Endothelial cell of umbilical vein (primary cell): ENCODE measurements at regions not wholly inside any gene's neighbourhood (a gene's known extent, or its start where the extent isn't known, plus 50 kb on each side); places are given as distances from the start of the nearest gene placed in this dataset.

ENCODE experiments used
- BruUV-seq: library from RNA; stranded (reverse); fragments of 400-500 nt; replicated peaks from 2 replicates; lab custom pipeline; 2021; lab: Mats Ljungman, UMichigan
- CTCF ChIA-PET: fragments of 300-600, 350-600 bp; sonication (Branson Sonifier 250); formaldehyde crosslinking; loops from one replicate; lab custom pipeline; 2021; ENCODE audit warnings: antibody characterized with exemption, inconsistent platforms; lab: Charles Lee
- POLR2A ChIA-PET: fragments of 300-600, 350-600 bp; sonication (Branson Sonifier 250); formaldehyde crosslinking; loops from one replicate; lab custom pipeline; 2021; ENCODE audit warnings: antibody characterized with exemption, inconsistent platforms; lab: Charles Lee
- DNase-seq: peaks from one replicate; pipeline ENCODE4 v3.0.0-alpha.2; 2011; ENCODE audit warnings: low read depth, low spot score
- FAIRE-seq: peaks from 2 replicates; lab custom pipeline; 2011; peaks lifted over from hg19 to GRCh38; lab: Jason Lieb, UNC
- H2AFZ ChIP-seq: 2 replicates; pipeline ENCODE4 v1.6.0; 2012; ENCODE audit warnings: low read depth, low read length, control low read depth, inconsistent platforms
- H3K27ac ChIP-seq: 2 replicates; pipeline ENCODE4 v1.5.1; 2011; ENCODE audit warnings: low read depth, mild to moderate bottlenecking, control low read depth, low read length, moderate library complexity; ENCODE audit not compliant: insufficient read depth
- H3K27me3 ChIP-seq, 2 experiments: 2 replicates each; pipeline versions ENCODE4 v1.6.0 to v1.6.1; 2011; ENCODE audit warnings: low read length in 2 of 2, mixed read lengths in 1 of 2; ENCODE audit not compliant: control insufficient read depth in 2 of 2, insufficient read depth in 2 of 2
- H3K36me3 ChIP-seq, 2 experiments: 2 replicates in 1 of 2; 3 replicates in 1 of 2; pipeline ENCODE4 v1.5.1; 2011; ENCODE audit warnings: low read length in 2 of 2, mild to moderate bottlenecking in 1 of 2, moderate library complexity in 1 of 2; ENCODE audit not compliant: control insufficient read depth in 2 of 2, insufficient read depth in 2 of 2; ENCODE audit errors: extremely low read depth in 1 of 2
- H3K4me1 ChIP-seq: 3 replicates; pipeline ENCODE4 v1.5.1; 2011; ENCODE audit warnings: mild to moderate bottlenecking, low read length; ENCODE audit not compliant: control insufficient read depth, insufficient read depth; ENCODE audit errors: extremely low read depth
- H3K4me2 ChIP-seq: 2 replicates; pipeline ENCODE4 v1.6.1; 2011; ENCODE audit warnings: low read length, control low read depth, mixed read lengths; ENCODE audit not compliant: insufficient read depth
- H3K4me3 ChIP-seq, 3 experiments: fragments of 200-600 bp in 1 of 3; sonication (generic), shearing (Covaris generic) in 1 of 3; replicated peaks in 1 of 3; 2 replicates each; pipeline ENCODE4 v1.5.1; 2011 to 2016; ENCODE audit warnings: control low read depth in 3 of 3, low read length in 3 of 3, mild to moderate bottlenecking in 2 of 3, inconsistent platforms in 1 of 3, low read depth in 1 of 3, moderate library complexity in 1 of 3; ENCODE audit not compliant: insufficient read depth in 1 of 3
- H3K79me2 ChIP-seq: 2 replicates; pipeline ENCODE4 v1.6.0; 2012; ENCODE audit warnings: low read length, inconsistent platforms; ENCODE audit not compliant: control insufficient read depth, insufficient read depth
- H3K9ac ChIP-seq: replicated peaks from 2 replicates; pipeline ENCODE3; 2011; ENCODE audit warnings: low read length, control low read depth; ENCODE audit not compliant: insufficient read depth; ENCODE audit errors: extremely low read depth
- H3K9me1 ChIP-seq: replicated peaks from 3 replicates; pipeline ENCODE4 v1.6.0; 2011; ENCODE audit warnings: mild to moderate bottlenecking, low read length; ENCODE audit not compliant: control insufficient read depth, insufficient read depth; ENCODE audit errors: extremely low read depth
- H3K9me3 ChIP-seq: replicated peaks from 2 replicates; pipeline ENCODE4 v1.5.1; 2012; ENCODE audit warnings: low read length, inconsistent platforms; ENCODE audit not compliant: control insufficient read depth, insufficient read depth
- H4K20me1 ChIP-seq: replicated peaks from 2 replicates; pipeline ENCODE3; 2011; ENCODE audit warnings: mild to moderate bottlenecking, low read length; ENCODE audit not compliant: control insufficient read depth, insufficient read depth; ENCODE audit errors: extremely low read depth
- CTCF ChIP-seq, 2 donors: IDR thresholded peaks; 1 replicate in 1 of 2; 2 replicates in 1 of 2; pipeline ENCODE4 v1.5.1; 2011; ENCODE audit warnings: low read length in 2 of 2, mild to moderate bottlenecking in 2 of 2, moderate library complexity in 2 of 2, control low read depth in 1 of 2, inconsistent platforms in 1 of 2, low read depth in 1 of 2; ENCODE audit not compliant: insufficient read depth in 1 of 2; ENCODE audit errors: extremely low read depth in 1 of 2
- EZH2 ChIP-seq: IDR thresholded peaks from 2 replicates; pipeline ENCODE4 v1.6.1; 2012; ENCODE audit warnings: borderline replicate concordance, low read depth, mild to moderate bottlenecking, moderate library complexity, low read length, inconsistent platforms; ENCODE audit not compliant: severe bottlenecking
- FOS ChIP-seq: IDR thresholded peaks from 2 replicates; pipeline ENCODE4 v1.6.1; 2011; ENCODE audit warnings: mild to moderate bottlenecking, low read length, moderate library complexity, borderline replicate concordance; ENCODE audit not compliant: insufficient read depth
- GATA2 ChIP-seq: IDR thresholded peaks from 2 replicates; pipeline ENCODE4 v1.7.0; 2011; ENCODE audit warnings: low read depth, mild to moderate bottlenecking, moderate library complexity, mixed read lengths, low read length; ENCODE audit not compliant: insufficient read length, insufficient read depth
- JUN ChIP-seq: IDR thresholded peaks from 2 replicates; pipeline ENCODE4 v1.6.1; 2011; ENCODE audit warnings: borderline replicate concordance, low read depth; ENCODE audit not compliant: insufficient read length, insufficient read depth
- MYC ChIP-seq: IDR thresholded peaks from one replicate; pipeline ENCODE4 v1.6.1; 2011; ENCODE audit warnings: mild to moderate bottlenecking, low read depth, low read length
- POLR2A ChIP-seq: IDR thresholded peaks from 2 replicates; pipeline ENCODE4 v1.6.1; 2012; ENCODE audit warnings: low read depth, mild to moderate bottlenecking, control low read depth, low read length
- POLR2AphosphoS5 ChIP-seq: IDR thresholded peaks from 2 replicates; pipeline ENCODE4 v1.6.1; 2012; ENCODE audit warnings: low read depth, mild to moderate bottlenecking, control low read depth, low read length, moderate library complexity; ENCODE audit not compliant: insufficient read depth
- dilution Hi-C: fragments of 300-500 bp; cut with MboI; formaldehyde crosslinking; loops from one replicate; pipeline ENCODE4 v1.15.0; 2019; ENCODE audit warnings: low sequenced_read_pairs; ENCODE audit not compliant: extremely low pct_ligation_motif_present
- intact Hi-C: fragments of 100-400 bp; cut with micrococcal nuclease; formaldehyde crosslinking; loops from one replicate; pipeline ENCODE4 v1.10.0; 2022
- TF ChIP-seq, protein P1 (sequence below): IDR thresholded peaks from 2 replicates; pipeline ENCODE4 v1.6.1; 2011; ENCODE audit not compliant: insufficient read depth, insufficient read length

- H2AFZ ChIP-seq, result no peak overlapping the region
- H3K27ac ChIP-seq, result no peak overlapping the region
- H3K9me1 ChIP-seq, result no peaks in the 10 kb centered on the region
- FAIRE-seq (no peak), DNase-seq (no peak)
- TF ChIP-seq GATA2 (no peak), EZH2 (no peak), CTCF (IDR thresholded peaks at IDR 0.05; ENCODE audit: extremely low read depth in 1 of 2, insufficient read depth in 1 of 2, low read depth in 1 of 2, low read length in 2 of 2) (no peak), POLR2AphosphoS5 (no peak), JUN (no peak), POLR2A (no peak), FOS (no peak), MYC (no peak)
- TF ChIP-seq, protein P1, sequence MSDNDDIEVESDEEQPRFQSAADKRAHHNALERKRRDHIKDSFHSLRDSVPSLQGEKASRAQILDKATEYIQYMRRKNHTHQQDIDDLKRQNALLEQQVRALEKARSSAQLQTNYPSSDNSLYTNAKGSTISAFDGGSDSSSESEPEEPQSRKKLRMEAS, result no peak
- BruUV-seq, result no TSS peak
- H3K9ac ChIP-seq, result no peak overlapping the region
- POLR2A ChIA-PET, result no interaction called here
- H3K27me3 ChIP-seq, result no peaks in the 10 kb centered on the region
- no peaks in the 10 kb centered on the region for H4K20me1 ChIP-seq
- no peaks in the 10 kb centered on the region for H3K9me3 ChIP-seq
- intact Hi-C loops, result no loop called here
- H3K4me2 ChIP-seq, result no peak overlapping the region
- H3K36me3 ChIP-seq, result no peaks in the 10 kb centered on the region
- no peaks in the 10 kb centered on the region for H3K4me1 ChIP-seq
- no peaks in the 10 kb centered on the region for H3K79me2 ChIP-seq
- dilution Hi-C loops, result no loop called here
- no peak overlapping the region for H3K4me3 ChIP-seq
- CTCF ChIA-PET, result no interaction called here
These were observed 365.7 kb downstream of the RPS29 start for GRCh38 chr14:49220492-49220891.
